HG02852 (cell line): ENCODE measurements at regions not wholly inside any gene's neighbourhood (a gene's known extent, or its start where the extent isn't known, plus 50 kb on each side); places are given as distances from the start of the nearest gene placed in this dataset.

Experiments used
- ATAC-seq: cut with Tn5 transposase; IDR thresholded peaks from one replicate; pipeline ENCODE4 v1.9.1; 2021; ENCODE audit warnings: mild to moderate bottlenecking, moderate library complexity; ENCODE audit not compliant: unreplicated experiment

DNA sequence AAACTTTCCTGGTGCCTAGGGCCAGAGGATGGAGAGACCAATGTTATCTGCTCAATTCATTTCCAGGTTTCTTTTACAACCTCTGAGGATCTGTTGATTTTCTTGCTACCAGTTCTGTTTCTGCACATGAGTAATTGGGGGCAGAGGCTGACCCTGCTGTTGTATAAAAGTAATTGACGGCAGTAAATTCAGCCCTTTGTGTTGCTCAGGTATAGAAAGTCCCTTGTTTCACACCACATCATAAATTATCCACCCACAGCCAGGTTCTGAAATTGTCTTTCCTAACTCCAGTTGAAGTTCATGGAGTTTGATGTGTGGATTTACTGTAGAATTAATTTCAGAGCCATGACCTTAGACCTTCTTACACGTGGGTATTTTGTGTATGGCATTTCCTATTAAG lies 107.4 kb upstream of the GRIK2 start:
- ATAC-seq: no peak

DNA sequence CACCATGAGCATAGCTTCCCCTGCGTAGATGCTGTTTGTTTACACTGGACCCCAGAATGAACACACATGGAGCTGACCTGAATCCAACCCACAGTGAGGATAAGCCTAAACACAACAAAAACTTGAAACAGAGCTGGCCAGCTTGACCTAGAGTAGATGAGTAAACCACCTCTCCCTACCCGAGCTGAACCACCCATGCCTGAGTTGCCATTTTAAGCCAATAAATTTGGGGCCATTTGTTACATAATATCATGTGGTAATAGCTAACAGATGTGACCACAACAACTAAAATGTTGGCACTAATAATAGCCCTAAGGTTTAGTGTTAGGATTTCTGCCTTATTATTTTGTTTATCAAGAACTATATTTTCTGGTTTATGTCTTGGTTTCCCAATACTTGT lies 103.2 kb upstream of the GRIK2 start:
- no peak for ATAC-seq

DNA sequence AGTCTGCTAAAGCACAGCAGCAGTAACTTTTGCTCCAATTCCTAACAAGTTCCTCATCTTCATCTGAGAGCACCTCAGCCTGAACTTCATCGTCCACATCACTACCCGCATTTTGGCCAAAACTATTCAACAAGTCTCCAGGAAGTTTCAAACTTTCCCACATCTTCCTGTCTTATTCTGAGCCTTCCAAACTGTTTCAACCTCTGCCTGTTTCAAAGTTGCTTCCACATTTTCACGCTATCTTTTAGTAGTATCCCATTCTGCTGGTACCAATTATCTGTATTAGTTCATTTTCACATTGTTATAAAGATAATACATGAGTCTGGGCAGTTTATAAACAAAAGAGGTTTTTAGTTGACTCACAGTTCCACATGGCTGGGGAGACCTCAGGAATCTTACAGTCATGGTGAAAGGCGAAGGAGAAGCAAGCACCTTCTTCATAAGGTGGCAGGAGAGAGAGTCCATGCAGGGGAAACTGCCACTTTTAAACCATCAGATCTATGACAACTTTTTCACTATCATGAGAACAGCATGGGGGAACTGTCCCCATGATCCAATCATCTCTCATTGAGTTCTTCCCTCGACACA lies 99.4 kb upstream of the GRIK2 start:
- no peak for ATAC-seq

DNA sequence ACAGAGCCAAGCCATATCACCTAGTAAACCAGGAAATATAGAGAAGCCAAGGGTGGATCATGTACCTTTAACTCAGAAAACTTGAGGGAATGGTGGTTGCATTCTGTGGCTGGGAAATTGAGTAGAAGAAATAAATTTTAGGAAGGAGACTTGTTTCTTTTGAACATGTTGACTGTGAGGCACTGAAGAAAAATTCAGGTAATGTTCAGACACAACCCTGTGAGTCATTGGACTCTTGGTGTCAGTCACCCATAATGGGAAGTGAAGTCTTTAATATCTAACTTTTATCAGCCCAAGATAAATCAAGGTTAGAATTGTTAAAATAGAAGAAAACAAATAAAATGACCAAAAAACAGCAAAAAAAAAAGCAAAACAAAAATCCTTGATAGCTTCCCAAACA lies 98.8 kb upstream of the GRIK2 start:
- ATAC-seq: no peak

DNA sequence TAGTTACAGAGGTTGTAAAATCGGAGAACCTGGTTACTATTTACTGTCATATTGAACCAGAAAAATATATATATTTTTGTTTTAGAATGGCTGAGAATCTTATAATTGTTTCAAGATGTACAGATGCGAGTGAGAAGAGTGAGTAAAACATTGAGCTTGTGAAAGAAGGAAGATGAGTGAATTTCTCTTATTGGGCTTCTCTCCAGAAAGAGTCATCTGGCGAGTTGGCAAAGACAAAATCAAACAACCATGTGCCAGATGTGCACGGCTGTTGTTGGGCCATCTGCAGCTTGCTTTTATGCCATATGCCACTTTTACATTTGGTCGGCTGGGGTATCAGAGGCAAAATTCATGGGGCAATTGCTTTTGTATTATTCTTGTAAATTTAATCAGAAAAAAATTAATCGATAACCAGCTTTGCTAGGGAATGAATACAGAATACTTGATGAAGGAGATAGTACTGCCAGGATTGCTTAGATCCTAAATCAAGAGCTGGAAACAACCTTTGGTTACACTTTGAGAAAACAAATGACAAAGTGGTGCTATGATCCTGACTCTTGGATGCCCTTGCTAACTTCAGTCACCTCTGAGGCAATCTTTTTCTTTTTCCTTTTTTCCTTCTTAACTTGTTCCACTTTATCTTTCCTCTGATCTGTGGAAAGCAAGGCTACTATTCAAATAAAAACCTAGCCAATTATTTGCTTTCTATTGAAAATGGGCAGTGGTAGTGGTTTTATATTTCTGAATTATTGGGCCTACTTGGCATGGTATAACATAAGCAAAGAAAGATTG lies 97.1 kb upstream of the GRIK2 start:
- ATAC-seq: no peak

DNA sequence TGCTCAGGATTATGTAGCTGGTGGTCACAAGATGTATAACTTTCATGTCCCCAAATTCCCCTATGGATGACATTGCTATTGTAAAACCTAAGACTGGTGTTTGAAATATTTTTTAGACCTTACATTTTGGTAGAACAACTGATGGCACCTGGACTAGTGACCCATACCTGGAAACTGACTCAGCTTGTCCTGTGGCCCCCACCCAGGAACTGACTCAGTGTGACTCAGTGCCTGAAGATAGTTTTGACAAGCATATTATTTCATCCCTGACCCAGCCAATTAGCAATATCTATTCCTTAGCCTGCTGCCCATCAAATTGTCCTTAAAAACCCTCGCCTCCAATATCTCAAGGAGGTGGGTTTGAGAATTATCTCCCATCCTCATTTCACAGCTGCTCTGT lies 90.9 kb upstream of the GRIK2 start:
- ATAC-seq: no peak

DNA sequence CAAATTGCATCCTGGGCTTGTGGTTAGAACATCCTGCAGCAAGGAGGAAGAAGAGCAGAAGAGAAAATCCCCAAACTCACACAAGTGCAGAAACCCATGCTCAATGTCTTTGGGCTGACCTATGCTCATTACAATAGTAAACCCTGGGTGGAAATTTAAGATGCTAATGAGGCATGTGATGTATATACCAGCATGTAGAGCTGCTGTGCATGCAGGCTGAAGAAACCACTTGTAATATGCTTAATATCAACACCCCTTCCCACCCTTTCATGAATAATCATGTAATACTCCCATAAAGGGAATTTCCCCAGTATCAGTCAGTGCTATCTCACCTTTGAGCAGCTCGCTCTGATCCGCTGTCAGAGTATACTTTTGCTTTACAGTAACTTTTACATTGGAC lies 90.0 kb upstream of the GRIK2 start:
- ATAC-seq: no peak

DNA sequence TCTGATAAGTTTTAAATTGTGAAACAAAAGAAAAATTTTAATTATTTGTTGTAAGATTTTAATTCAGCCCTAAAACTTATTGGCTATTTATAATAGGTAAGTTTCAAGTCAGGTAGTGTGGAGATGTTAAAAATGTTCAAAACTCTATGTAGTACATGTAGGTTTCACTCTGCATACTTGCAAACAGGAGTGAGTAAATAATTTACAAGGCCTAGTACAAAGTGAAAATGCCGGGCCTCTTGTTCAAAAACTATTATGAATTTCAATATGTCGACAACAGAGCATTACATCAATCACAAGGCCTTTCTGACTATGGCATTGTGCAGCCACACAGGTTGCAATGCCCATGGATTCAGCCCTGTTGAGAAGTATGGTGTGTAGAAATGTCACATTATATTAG lies 80.9 kb upstream of the GRIK2 start:
- ATAC-seq: no peak

DNA sequence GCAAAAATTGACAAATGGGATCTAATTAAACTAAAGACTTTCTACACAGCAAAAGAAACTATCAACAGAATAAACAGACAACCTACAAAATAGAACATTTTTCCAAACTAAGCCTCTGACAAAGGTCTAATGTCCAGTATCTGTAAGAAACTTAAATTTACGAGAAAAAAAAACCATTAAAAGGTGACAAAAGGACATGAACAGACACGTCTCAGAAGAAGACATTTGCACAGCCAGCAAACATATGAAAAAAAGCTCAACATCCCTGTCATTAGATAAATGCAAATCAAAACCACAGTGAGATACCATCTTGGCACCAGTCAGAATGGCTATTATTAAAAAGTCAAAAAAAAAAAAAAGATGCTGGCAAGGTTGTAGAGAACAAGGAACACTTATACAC lies 70.6 kb upstream of the GRIK2 start:
- no peak for ATAC-seq

DNA sequence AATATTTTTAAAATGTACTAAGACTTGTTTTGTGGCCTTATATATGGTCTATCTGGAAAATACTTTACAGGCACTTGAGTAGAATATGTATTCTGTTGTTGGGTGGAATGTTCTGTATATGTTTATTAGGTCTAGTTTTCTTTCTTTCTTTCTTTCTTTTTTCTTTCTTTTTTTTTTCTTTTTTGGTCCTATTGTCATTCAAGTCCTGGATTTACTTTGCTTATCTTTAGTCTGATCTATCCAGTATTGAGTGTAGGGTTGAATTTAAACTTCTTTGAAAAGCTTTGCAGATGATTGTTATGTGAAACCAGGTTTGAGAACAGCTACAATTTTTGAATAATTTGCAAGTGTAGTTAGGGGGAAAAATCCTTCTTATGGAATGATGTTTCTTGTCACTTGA lies 67.1 kb upstream of the GRIK2 start:
- no peak for ATAC-seq

DNA sequence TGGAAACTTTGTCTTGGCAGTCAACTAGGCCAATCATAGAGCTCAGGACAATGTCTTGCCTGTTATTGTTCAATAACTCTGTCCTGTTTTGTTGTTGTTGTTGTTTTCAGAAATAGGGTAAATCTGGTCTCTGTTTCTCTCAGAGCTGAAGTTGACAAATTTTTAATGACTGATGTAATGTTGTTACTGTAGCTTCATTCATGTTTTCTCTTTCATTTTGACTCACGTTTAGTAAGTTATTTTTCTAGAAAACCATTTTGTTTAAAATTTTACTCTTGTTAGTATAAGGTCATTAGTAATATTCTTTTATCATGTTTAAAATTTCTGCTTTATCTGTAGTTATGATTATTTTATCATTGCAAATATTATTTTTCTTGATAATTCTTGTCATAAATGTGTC lies 51.6 kb upstream of the GRIK2 start:
- no peak for ATAC-seq
